A673 (cell line): ENCODE measurements at regions not wholly inside any gene's neighbourhood (a gene's known extent, or its start where the extent isn't known, plus 50 kb on each side); places are given as distances from the start of the nearest gene placed in this dataset.

Experiments
- BruUV-seq: library from RNA; stranded (reverse); fragments of 400-500 nt; replicated peaks from 2 replicates; lab custom pipeline; 2021; lab: Mats Ljungman, UMichigan
- CTCF ChIA-PET: fragments of 300-600 bp; sonication (Branson Sonifier 250); formaldehyde crosslinking; loops from one replicate; lab custom pipeline; 2022; ENCODE audit warnings: antibody characterized with exemption; lab: Charles Lee
- POLR2A ChIA-PET: fragments of 300-600 bp; sonication (Branson Sonifier 250); formaldehyde crosslinking; loops from one replicate; lab custom pipeline; 2022; ENCODE audit warnings: antibody characterized with exemption; ENCODE audit not compliant: low non-redundant PET; lab: Charles Lee
- DNase-seq: peaks from one replicate; pipeline ENCODE4 v3.0.0-alpha.2; 2015; ENCODE audit warnings: low spot score
- H3K27ac ChIP-seq: fragments of 200-600 bp; sonication (generic); 2 replicates; pipeline ENCODE4 v1.5.1; 2016; ENCODE audit warnings: mixed run types, low read depth, mild to moderate bottlenecking, mixed read lengths, antibody characterized with exemption, low read length; ENCODE audit not compliant: poor library complexity, severe bottlenecking
- H3K27me3 ChIP-seq: fragments of 200-600 bp; sonication (generic); replicated peaks from 2 replicates; pipeline ENCODE4 v1.6.1; 2017; ENCODE audit warnings: mixed run types, low read depth, mild to moderate bottlenecking, mixed read lengths, antibody characterized with exemption, low read length; ENCODE audit not compliant: insufficient read depth, poor library complexity
- H3K36me3 ChIP-seq: fragments of 200-600 bp; sonication (generic); 2 replicates; pipeline ENCODE4 v1.6.1; 2016; ENCODE audit warnings: mixed run types, mild to moderate bottlenecking, mixed read lengths, antibody characterized with exemption, low read length; ENCODE audit not compliant: insufficient read depth, poor library complexity, severe bottlenecking
- H3K4me1 ChIP-seq: fragments of 200-600 bp; sonication (generic); 2 replicates; pipeline ENCODE4 v1.6.1; 2017; ENCODE audit warnings: mixed run types, mild to moderate bottlenecking, mixed read lengths, antibody characterized with exemption, low read length; ENCODE audit not compliant: insufficient read depth, poor library complexity, severe bottlenecking
- H3K4me3 ChIP-seq: fragments of 200-600 bp; sonication (generic); 2 replicates; pipeline ENCODE4 v1.5.1; 2016; ENCODE audit warnings: low read depth, mixed run types, mild to moderate bottlenecking, mixed read lengths, low read length; ENCODE audit not compliant: poor library complexity, severe bottlenecking
- H3K9me3 ChIP-seq: fragments of 200-600 bp; sonication (generic); 2 replicates; pipeline ENCODE4 v1.6.1; 2016; ENCODE audit warnings: mixed run types, low read depth, mild to moderate bottlenecking, mixed read lengths, antibody characterized with exemption, low read length; ENCODE audit not compliant: poor library complexity, severe bottlenecking
- EZH2 ChIP-seq: fragments of 200-600 bp; sonication (generic); IDR thresholded peaks from 2 replicates; pipeline ENCODE4 v1.6.1; 2017; ENCODE audit warnings: borderline replicate concordance, low read depth, mild to moderate bottlenecking, mixed read lengths, antibody characterized with exemption, low read length; ENCODE audit not compliant: poor library complexity, severe bottlenecking
- intact Hi-C: fragments of 100-400 bp; cut with micrococcal nuclease; formaldehyde crosslinking; loops from one replicate; pipeline ENCODE4 v1.10.0; 2022; ENCODE audit not compliant: unreplicated experiment
- TF ChIP-seq, protein P1 (sequence below): fragments of 300-800, 200-600 bp; sonication (generic); conservative IDR thresholded peaks from 2 replicates; pipeline ENCODE4 v1.5.1; 2017; ENCODE audit warnings: low read depth, mild to moderate bottlenecking, antibody characterized with exemption, low read length, moderate library complexity, mixed read lengths

DNA sequence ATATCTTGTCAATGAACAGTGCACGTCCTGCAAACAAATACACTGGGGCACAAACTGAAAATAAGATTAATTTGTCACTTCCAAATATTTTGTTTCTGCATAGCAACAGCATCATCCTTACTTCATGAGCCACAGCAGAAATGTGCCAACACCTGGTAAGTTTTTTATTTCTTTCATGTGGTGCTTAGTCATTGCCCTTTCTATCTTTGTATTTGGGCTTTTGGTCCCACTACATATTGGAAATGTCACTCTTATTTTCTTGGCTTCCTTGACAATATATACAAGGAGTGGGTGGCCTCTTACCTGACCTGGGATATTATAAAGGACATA is 208.0 kb downstream of the RBM43 start:
- intact Hi-C loops: loop anchor here (5.0 kb wide), 1 partner anchor 1456 kb away; no protein-coding TSS in a partner anchor
- Histone ChIP-seq H3K27me3 (no peaks in the 10 kb centered on the region), H3K36me3 (no peaks in the 10 kb centered on the region), H3K27ac (no peak overlapping the region), H3K9me3 (no peaks in the 10 kb centered on the region), H3K4me3 (no peak overlapping the region), H3K4me1 (no peaks in the 10 kb centered on the region)
- ChIA-PET CTCF (no interaction called here), POLR2A (no interaction called here)
- DNase-seq: no peak
- no peak for TF ChIP-seq EZH2
- TF ChIP-seq, protein P1, sequence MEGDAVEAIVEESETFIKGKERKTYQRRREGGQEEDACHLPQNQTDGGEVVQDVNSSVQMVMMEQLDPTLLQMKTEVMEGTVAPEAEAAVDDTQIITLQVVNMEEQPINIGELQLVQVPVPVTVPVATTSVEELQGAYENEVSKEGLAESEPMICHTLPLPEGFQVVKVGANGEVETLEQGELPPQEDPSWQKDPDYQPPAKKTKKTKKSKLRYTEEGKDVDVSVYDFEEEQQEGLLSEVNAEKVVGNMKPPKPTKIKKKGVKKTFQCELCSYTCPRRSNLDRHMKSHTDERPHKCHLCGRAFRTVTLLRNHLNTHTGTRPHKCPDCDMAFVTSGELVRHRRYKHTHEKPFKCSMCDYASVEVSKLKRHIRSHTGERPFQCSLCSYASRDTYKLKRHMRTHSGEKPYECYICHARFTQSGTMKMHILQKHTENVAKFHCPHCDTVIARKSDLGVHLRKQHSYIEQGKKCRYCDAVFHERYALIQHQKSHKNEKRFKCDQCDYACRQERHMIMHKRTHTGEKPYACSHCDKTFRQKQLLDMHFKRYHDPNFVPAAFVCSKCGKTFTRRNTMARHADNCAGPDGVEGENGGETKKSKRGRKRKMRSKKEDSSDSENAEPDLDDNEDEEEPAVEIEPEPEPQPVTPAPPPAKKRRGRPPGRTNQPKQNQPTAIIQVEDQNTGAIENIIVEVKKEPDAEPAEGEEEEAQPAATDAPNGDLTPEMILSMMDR: no peak
- BruUV-seq: no TSS peak

- intact Hi-C loops: loop anchor here (5.0 kb wide), 1 partner anchor 1456 kb away; no protein-coding TSS in a partner anchor
- Histone ChIP-seq H3K4me1 (no peaks in the 10 kb centered on the region), H3K27me3 (no peaks in the 10 kb centered on the region), H3K27ac (no peak overlapping the region), H3K36me3 (no peaks in the 10 kb centered on the region), H3K9me3 (no peaks in the 10 kb centered on the region), H3K4me3 (no peak overlapping the region)
- DNase-seq: no peak
- ChIA-PET CTCF (no interaction called here), POLR2A (no interaction called here)
- BruUV-seq: no TSS peak
- TF ChIP-seq EZH2: no peak
- TF ChIP-seq, protein P1: no peak
Measured at GRCh38 chr2:151052850-151053660, 208.6 kb downstream of the RBM43 start.

GRCh38 chr2:151051574-151052220 is 210.0 kb downstream of the RBM43 start:
- POLR2A ChIA-PET: no interaction called here
- DNase-seq: peak; percentile 71

More at GRCh38 chr2:151051574-151052220, 210.0 kb downstream of the RBM43 start:
- H3K9me3 ChIP-seq: no peaks in the 10 kb centered on the region
- TF ChIP-seq, protein P1: peak; percentile 92
- no peak for TF ChIP-seq EZH2
- intact Hi-C loops: loop anchor here (5.0 kb wide), 1 partner anchor 1454 kb away; no protein-coding TSS in a partner anchor
- no peaks in the 10 kb centered on the region for H3K4me1 ChIP-seq
- CTCF ChIA-PET: interaction anchor here (0.7 to 1.2 kb wide), 4 partner anchors 34 to 1456 kb away, joined by 3 to 8 read pairs (median 4); no protein-coding TSS in a partner anchor
- no TSS peak for BruUV-seq
- no peaks in the 10 kb centered on the region for H3K36me3 ChIP-seq
- H3K27me3 ChIP-seq: no peaks in the 10 kb centered on the region
- no peak overlapping the region for H3K27ac ChIP-seq
- no peak overlapping the region for H3K4me3 ChIP-seq
